K562 (cell line): ENCODE measurements at regions not wholly inside any gene's neighbourhood (a gene's known extent, or its start where the extent isn't known, plus 50 kb on each side); places are given as distances from the start of the nearest gene placed in this dataset.

Source experiments
- CTCF ChIP-seq, 3 experiments: IDR thresholded peaks in 2 of 3; conservative IDR thresholded peaks in 1 of 3; 2 replicates each; pipeline ENCODE4 v1.5.1; 2011 to 2012; ENCODE audit warnings: low read length in 3 of 3, mild to moderate bottlenecking in 3 of 3, control low read depth in 2 of 3, improper control_type of control experiment in 1 of 3, inconsistent platforms in 1 of 3, low read depth in 1 of 3, mixed read lengths in 1 of 3, moderate library complexity in 1 of 3; ENCODE audit not compliant: insufficient read depth in 2 of 3
- E2F6 ChIP-seq, 2 experiments: IDR thresholded peaks; 2 replicates each; pipeline ENCODE4 v1.6.1; 2011; ENCODE audit warnings: borderline replicate concordance in 1 of 2, control low read depth in 1 of 2, low read depth in 1 of 2, low read length in 1 of 2, mild to moderate bottlenecking in 1 of 2, mixed read lengths in 1 of 2, moderate library complexity in 1 of 2; ENCODE audit not compliant: insufficient read depth in 1 of 2, insufficient read length in 1 of 2, poor library complexity in 1 of 2, severe bottlenecking in 1 of 2; ENCODE audit errors: extremely low read depth in 1 of 2
- NR2C2 ChIP-seq, 2 experiments: fragments of 200-800 bp in 1 of 2; sonication (Bioruptor generic) in 1 of 2; sonication (generic) in 1 of 2; formaldehyde crosslinking in 1 of 2; IDR thresholded peaks; 2 replicates each; pipeline versions ENCODE4 v1.6.1 to v1.8.0; 2016 to 2022; ENCODE audit warnings: mild to moderate bottlenecking in 1 of 2, missing compliant biosample characterization in 1 of 2, missing genetic modification characterization in 1 of 2, missing genetic modification reagents in 1 of 2
- NR2F6 ChIP-seq: fragments of 450-650 bp; formaldehyde crosslinking; IDR thresholded peaks from 2 replicates; pipeline ENCODE4 v1.4.0; 2020; ENCODE audit warnings: mild to moderate bottlenecking
- PHTF2 ChIP-seq: fragments of 250-450 bp; sonication (Bioruptor Pico); IDR thresholded peaks from 2 replicates; pipeline ENCODE4 v1.5.0; 2021; ENCODE audit warnings: mild to moderate bottlenecking
- POLR2A ChIP-seq: fragments of 450-650 bp; conservative IDR thresholded peaks from 2 replicates; pipeline ENCODE4 v1.6.1; 2016
- POLR2G ChIP-seq: fragments of 200-400 bp; formaldehyde crosslinking; IDR thresholded peaks from 2 replicates; pipeline ENCODE4 v1.6.1; 2017; ENCODE audit warnings: low read depth, mild to moderate bottlenecking, antibody characterized with exemption, low read length, moderate library complexity
- TF ChIP-seq, protein P1 (sequence below): sonication (generic); formaldehyde crosslinking; IDR thresholded peaks from 2 replicates; pipeline ENCODE4 v1.8.1; 2023; ENCODE audit warnings: mild to moderate bottlenecking, missing genetic modification reagents, moderate library complexity
- TF ChIP-seq, protein P2 (sequence below): fragments of 450-650 bp; IDR thresholded peaks from 2 replicates; pipeline ENCODE4 v1.6.1; 2017; ENCODE audit warnings: antibody characterized with exemption

- no peak for TF ChIP-seq E2F6 (IDR thresholded peaks at IDR 0.05; ENCODE audit: borderline replicate concordance in 1 of 2, extremely low read depth in 1 of 2, insufficient read depth in 1 of 2, insufficient read length in 1 of 2, low read depth in 1 of 2, low read length in 1 of 2, poor library complexity in 1 of 2, severe bottlenecking in 1 of 2)
- TF ChIP-seq CTCF (IDR thresholded peaks at IDR 0.05 in 2 of 3, conservative IDR thresholded peaks at IDR 0.05 in 1 of 3; ENCODE audit: insufficient read depth in 2 of 3, low read depth in 1 of 3, low read length in 3 of 3) = no peak
- TF ChIP-seq, protein P1, sequence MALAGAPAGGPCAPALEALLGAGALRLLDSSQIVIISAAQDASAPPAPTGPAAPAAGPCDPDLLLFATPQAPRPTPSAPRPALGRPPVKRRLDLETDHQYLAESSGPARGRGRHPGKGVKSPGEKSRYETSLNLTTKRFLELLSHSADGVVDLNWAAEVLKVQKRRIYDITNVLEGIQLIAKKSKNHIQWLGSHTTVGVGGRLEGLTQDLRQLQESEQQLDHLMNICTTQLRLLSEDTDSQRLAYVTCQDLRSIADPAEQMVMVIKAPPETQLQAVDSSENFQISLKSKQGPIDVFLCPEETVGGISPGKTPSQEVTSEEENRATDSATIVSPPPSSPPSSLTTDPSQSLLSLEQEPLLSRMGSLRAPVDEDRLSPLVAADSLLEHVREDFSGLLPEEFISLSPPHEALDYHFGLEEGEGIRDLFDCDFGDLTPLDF = no peak
- TF ChIP-seq POLR2A = no peak
- TF ChIP-seq NR2C2 (CRISPR knock-in tag; IDR thresholded peaks at IDR 0.05) = no peak
- no peak for TF ChIP-seq NR2C2 (tag; IDR thresholded peaks at IDR 0.05)
- TF ChIP-seq NR2F6 (CRISPR knock-in tag) = no peak
- TF ChIP-seq, protein P2, sequence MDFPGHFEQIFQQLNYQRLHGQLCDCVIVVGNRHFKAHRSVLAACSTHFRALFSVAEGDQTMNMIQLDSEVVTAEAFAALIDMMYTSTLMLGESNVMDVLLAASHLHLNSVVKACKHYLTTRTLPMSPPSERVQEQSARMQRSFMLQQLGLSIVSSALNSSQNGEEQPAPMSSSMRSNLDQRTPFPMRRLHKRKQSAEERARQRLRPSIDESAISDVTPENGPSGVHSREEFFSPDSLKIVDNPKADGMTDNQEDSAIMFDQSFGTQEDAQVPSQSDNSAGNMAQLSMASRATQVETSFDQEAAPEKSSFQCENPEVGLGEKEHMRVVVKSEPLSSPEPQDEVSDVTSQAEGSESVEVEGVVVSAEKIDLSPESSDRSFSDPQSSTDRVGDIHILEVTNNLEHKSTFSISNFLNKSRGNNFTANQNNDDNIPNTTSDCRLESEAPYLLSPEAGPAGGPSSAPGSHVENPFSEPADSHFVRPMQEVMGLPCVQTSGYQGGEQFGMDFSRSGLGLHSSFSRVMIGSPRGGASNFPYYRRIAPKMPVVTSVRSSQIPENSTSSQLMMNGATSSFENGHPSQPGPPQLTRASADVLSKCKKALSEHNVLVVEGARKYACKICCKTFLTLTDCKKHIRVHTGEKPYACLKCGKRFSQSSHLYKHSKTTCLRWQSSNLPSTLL = no peak
- TF ChIP-seq PHTF2 = no peak
- TF ChIP-seq POLR2G = no peak
Observed at GRCh38 chr6:23533944-23534343, 592.1 kb upstream of the NRSN1 start.
